GM12878 (cell line): ENCODE measurements at regions not wholly inside any gene's neighbourhood (a gene's known extent, or its start where the extent isn't known, plus 50 kb on each side); places are given as distances from the start of the nearest gene placed in this dataset.

Experiments
- ATAC-seq: fragments of 200-7000 bp; cut with Tn5 transposase; 3 replicates; pipeline ENCODE4 v1.9.1; 2020; ENCODE audit warnings: mild to moderate bottlenecking, moderate library complexity
- BruUV-seq: library from RNA; stranded (reverse); fragments of 400-500 nt; replicated peaks from 2 replicates; lab custom pipeline; 2021; lab: Mats Ljungman, UMichigan
- CTCF ChIA-PET: fragments of 300-600 bp; sonication (Branson Sonifier 250); formaldehyde crosslinking; extraction: SDS; loops from one replicate; lab custom pipeline; 2021; ENCODE audit warnings: inconsistent platforms; lab: Yijun Ruan, JAX
- POLR2A ChIA-PET: fragments of 350-600 bp; formaldehyde crosslinking; extraction: SDS; loops from one replicate; lab custom pipeline; 2021; ENCODE audit warnings: inconsistent platforms; lab: Charles Lee
- RAD21 ChIA-PET: fragments of 300-600 bp; sonication (Branson Sonifier 250); formaldehyde crosslinking; loops from one replicate; lab custom pipeline; 2023; ENCODE audit warnings: antibody characterized with exemption; ENCODE audit not compliant: unreplicated experiment; lab: Charles Lee
- SMC1A ChIA-PET: fragments of 300-600 bp; sonication (Branson Sonifier 250); formaldehyde crosslinking; loops from one replicate; lab custom pipeline; 2023; ENCODE audit not compliant: unreplicated experiment, uncharacterized antibody; lab: Charles Lee
- DNase-seq: peaks from one replicate; pipeline ENCODE4 v3.0.0-alpha.2; 2011; ENCODE audit warnings: low read depth, low spot score
- FAIRE-seq: peaks from 3 replicates; lab custom pipeline; 2011; peaks lifted over from hg19 to GRCh38; lab: Jason Lieb, UNC
- H2AFZ ChIP-seq: 2 replicates; pipeline ENCODE4 v1.6.0; 2011; ENCODE audit warnings: low read depth, low read length, control low read depth; ENCODE audit not compliant: control insufficient read depth
- H3K27ac ChIP-seq: 2 replicates; pipeline ENCODE4 v1.5.1; 2011; ENCODE audit warnings: control low read depth; ENCODE audit not compliant: control insufficient read depth, insufficient read depth
- H3K27me3 ChIP-seq, 2 experiments: replicated peaks in 1 of 2; 2 replicates each; pipeline versions ENCODE4 v1.6.0 to v1.6.1; 2011; ENCODE audit warnings: low read length in 1 of 2; ENCODE audit not compliant: control insufficient read depth in 2 of 2, insufficient read depth in 2 of 2
- H3K36me3 ChIP-seq, 2 experiments: 2 replicates each; pipeline ENCODE4 v1.5.1; 2011; ENCODE audit warnings: low read length in 1 of 2; ENCODE audit not compliant: control insufficient read depth in 2 of 2, insufficient read depth in 2 of 2
- H3K4me1 ChIP-seq: 2 replicates; pipeline ENCODE4 v1.6.1; 2011; ENCODE audit warnings: mild to moderate bottlenecking, low read length, moderate library complexity, mixed read lengths; ENCODE audit not compliant: control insufficient read depth, insufficient read depth
- H3K4me2 ChIP-seq: 2 replicates; pipeline ENCODE4 v1.6.0; 2011; ENCODE audit warnings: control low read depth; ENCODE audit not compliant: control insufficient read depth, insufficient read depth
- H3K4me3 ChIP-seq: fragments of 200-600 bp; sonication (generic); 2 replicates; pipeline ENCODE4 v1.5.1; 2016
- H3K79me2 ChIP-seq: 2 replicates; pipeline ENCODE4 v1.6.0; 2011; ENCODE audit warnings: low read length; ENCODE audit not compliant: control insufficient read depth, insufficient read depth
- H3K9ac ChIP-seq: 2 replicates; pipeline ENCODE4 v1.8.0; 2011; ENCODE audit warnings: low read length, control low read depth, mixed read lengths; ENCODE audit not compliant: control insufficient read depth, insufficient read depth
- H3K9me3 ChIP-seq: replicated peaks from 3 replicates; pipeline ENCODE4 v1.5.1; 2011; ENCODE audit warnings: mild to moderate bottlenecking, low read length; ENCODE audit not compliant: control insufficient read depth, insufficient read depth
- H4K20me1 ChIP-seq: 2 replicates; pipeline ENCODE4 v1.6.0; 2011; ENCODE audit not compliant: control insufficient read depth, insufficient read depth
- BACH1 ChIP-seq: fragments of 450-650 bp; IDR thresholded peaks from 2 replicates; pipeline ENCODE4 v1.6.1; 2017; ENCODE audit warnings: mild to moderate bottlenecking, borderline replicate concordance
- MEF2A ChIP-seq: IDR thresholded peaks from 2 replicates; pipeline ENCODE4 v1.6.1; 2011; ENCODE audit warnings: low read depth, mild to moderate bottlenecking, low read length, moderate library complexity; ENCODE audit not compliant: insufficient read depth
- MYB ChIP-seq: fragments of 150-350 bp; IDR thresholded peaks from 2 replicates; pipeline ENCODE4 v1.6.1; 2014; ENCODE audit warnings: mild to moderate bottlenecking, low read depth, low read length, borderline replicate concordance
- RBBP5 ChIP-seq: fragments of 200-600 bp; sonication (generic); conservative IDR thresholded peaks from 2 replicates; pipeline ENCODE4 v1.6.1; 2016
- SMARCA5 ChIP-seq: fragments of 450-650 bp; IDR thresholded peaks from 2 replicates; pipeline ENCODE4 v1.6.1; 2017; ENCODE audit warnings: mild to moderate bottlenecking
- SUZ12 ChIP-seq: fragments of 200-600 bp; sonication (generic); IDR thresholded peaks from one replicate; pipeline ENCODE4 v1.6.1; 2018; ENCODE audit warnings: antibody characterized with exemption, mild to moderate bottlenecking; ENCODE audit not compliant: unreplicated experiment
- ZSCAN29 ChIP-seq: fragments of 450-650 bp; IDR thresholded peaks from 2 replicates; pipeline ENCODE4 v1.6.1; 2017; ENCODE audit warnings: mild to moderate bottlenecking, moderate library complexity
- WGBS: methylation state at CpG from one replicate; pipeline ENCODE4 v1.1.6; 2016; ENCODE audit warnings: low lambda C conversion rate; ENCODE audit not compliant: insufficient replicate concordance, insufficient coverage; ENCODE audit errors: missing lambda C conversion rate; 5-methylcytosine and 5-hydroxymethylcytosine counted together
- in situ Hi-C: fragments of 300-500 bp; cut with MboI; formaldehyde crosslinking; loops from 9 replicates; pipeline ENCODE4 v1.14.3; 2018; ENCODE audit warnings: mixed read lengths
- intact Hi-C: fragments of 100-400 bp; cut with micrococcal nuclease; formaldehyde crosslinking; loops from one replicate; pipeline ENCODE4 v1.14.2; 2022; ENCODE audit not compliant: unreplicated experiment
- TF ChIP-seq, protein P1 (sequence below): fragments of 450-650 bp; IDR thresholded peaks from 2 replicates; pipeline ENCODE4 v1.6.1; 2017; ENCODE audit warnings: mild to moderate bottlenecking, moderate library complexity

DNA sequence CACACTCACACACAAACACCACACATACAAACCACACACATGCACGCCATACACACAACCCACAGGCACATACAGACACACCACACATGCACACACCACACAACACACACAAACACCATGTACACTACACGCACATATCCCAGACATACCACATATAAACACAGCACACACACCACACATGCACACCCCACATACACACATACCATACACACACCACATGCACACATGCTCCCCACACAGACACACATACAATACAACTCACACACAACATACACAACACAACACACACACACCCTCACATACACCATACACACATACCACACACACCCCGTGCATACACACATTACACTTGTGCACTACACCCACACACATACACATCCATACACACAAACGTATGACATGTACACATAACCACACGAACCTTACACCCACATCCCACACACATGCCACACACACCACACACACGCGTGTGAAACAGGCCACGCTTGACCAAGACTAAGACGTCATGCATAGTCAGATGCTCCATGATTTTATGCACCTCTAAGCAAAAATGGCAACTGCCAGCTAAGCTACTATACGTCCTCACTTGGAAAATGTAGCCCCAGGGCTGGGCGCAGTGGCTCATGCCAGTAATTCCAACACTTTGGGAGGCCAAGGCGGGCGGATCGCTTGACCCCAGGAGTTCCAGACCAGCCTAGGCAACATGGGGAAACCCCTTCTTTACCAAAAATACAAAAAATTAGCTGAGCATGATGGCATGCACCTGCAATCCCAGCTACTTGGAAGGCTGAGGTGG lies 77.4 kb upstream of the TMPRSS2 start (continued):
- TF ChIP-seq, protein P1, sequence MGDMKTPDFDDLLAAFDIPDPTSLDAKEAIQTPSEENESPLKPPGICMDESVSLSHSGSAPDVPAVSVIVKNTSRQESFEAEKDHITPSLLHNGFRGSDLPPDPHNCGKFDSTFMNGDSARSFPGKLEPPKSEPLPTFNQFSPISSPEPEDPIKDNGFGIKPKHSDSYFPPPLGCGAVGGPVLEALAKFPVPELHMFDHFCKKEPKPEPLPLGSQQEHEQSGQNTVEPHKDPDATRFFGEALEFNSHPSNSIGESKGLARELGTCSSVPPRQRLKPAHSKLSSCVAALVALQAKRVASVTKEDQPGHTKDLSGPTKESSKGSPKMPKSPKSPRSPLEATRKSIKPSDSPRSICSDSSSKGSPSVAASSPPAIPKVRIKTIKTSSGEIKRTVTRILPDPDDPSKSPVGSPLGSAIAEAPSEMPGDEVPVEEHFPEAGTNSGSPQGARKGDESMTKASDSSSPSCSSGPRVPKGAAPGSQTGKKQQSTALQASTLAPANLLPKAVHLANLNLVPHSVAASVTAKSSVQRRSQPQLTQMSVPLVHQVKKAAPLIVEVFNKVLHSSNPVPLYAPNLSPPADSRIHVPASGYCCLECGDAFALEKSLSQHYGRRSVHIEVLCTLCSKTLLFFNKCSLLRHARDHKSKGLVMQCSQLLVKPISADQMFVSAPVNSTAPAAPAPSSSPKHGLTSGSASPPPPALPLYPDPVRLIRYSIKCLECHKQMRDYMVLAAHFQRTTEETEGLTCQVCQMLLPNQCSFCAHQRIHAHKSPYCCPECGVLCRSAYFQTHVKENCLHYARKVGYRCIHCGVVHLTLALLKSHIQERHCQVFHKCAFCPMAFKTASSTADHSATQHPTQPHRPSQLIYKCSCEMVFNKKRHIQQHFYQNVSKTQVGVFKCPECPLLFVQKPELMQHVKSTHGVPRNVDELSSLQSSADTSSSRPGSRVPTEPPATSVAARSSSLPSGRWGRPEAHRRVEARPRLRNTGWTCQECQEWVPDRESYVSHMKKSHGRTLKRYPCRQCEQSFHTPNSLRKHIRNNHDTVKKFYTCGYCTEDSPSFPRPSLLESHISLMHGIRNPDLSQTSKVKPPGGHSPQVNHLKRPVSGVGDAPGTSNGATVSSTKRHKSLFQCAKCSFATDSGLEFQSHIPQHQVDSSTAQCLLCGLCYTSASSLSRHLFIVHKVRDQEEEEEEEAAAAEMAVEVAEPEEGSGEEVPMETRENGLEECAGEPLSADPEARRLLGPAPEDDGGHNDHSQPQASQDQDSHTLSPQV = no peak
- TF ChIP-seq MYB (no peak), SMARCA5 (no peak), RBBP5 (no peak)

DNA sequence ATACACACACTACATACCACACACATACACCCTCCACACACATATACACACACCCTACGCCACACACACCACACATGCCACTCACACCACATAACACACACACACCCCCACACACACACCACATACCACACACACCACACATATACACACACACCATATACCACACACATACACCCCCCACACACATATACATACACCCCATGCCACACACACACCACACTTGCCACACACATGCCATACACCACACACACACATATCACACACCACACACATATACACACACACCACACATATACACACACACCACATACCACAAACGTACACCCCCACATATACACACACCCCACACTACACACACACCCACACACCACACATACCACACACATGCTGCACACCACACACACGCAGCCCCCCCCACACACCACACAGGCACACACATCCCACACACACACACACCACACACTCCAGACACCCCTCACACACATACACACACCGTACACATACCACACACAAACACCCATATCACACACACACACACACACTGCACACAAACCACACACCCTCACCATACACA lies 76.7 kb upstream of the TMPRSS2 start:
- no TSS peak for BruUV-seq
- Histone ChIP-seq H2AFZ (no peak overlapping the region), H3K4me1 (no peaks in the 10 kb centered on the region), H3K4me3 (no peak overlapping the region), H3K9ac (no peak overlapping the region), H3K27me3 (no peaks in the 10 kb centered on the region), H3K9me3 (no peaks in the 10 kb centered on the region), H3K79me2 (no peaks in the 10 kb centered on the region), H3K36me3 (no peaks in the 10 kb centered on the region), H3K27ac (no peak overlapping the region), H4K20me1 (no peaks in the 10 kb centered on the region), H3K4me2 (no peak overlapping the region)
- ChIA-PET SMC1A (no interaction called here), CTCF (no interaction called here), RAD21 (no interaction called here)
- ATAC-seq (no peak), DNase-seq (no peak), FAIRE-seq (no peak)
- intact Hi-C loops = no loop called here
- in situ Hi-C loops = no loop called here
- 48% methylated on average over 4 of the region's 4 CpGs for WGBS
- no peak for TF ChIP-seq ZSCAN29
- TF ChIP-seq BACH1 = no peak
- no peak for TF ChIP-seq SUZ12
- no peak for TF ChIP-seq MEF2A
- TF ChIP-seq, all 136 proteins: peak for 0
- POLR2A ChIA-PET = no interaction called here
